Embryonic facial prominence (tissue), 1 donor: ENCODE measurements at regions not wholly inside any gene's neighbourhood (a gene's known extent, or its start where the extent isn't known, plus 50 kb on each side); places are given as distances from the start of the nearest gene placed in this dataset.

Experiments used
- DNase-seq: peaks from one replicate; pipeline ENCODE4 v3.0.0-alpha.2; 2016; ENCODE audit errors: extremely low spot score

GRCh38 chr13:109884462-109884861 is 98.1 kb upstream of the IRS2 start:
- DNase-seq, result no peak

GRCh38 chr13:109883181-109884180 is 97.1 kb upstream of the IRS2 start:
- no peak for DNase-seq

- DNase-seq, result no peak
These were observed 95.7 kb upstream of the IRS2 start for GRCh38 chr13:109881961-109882558.

GRCh38 chr13:109881347-109881725 is 95.0 kb upstream of the IRS2 start:
- no peak for DNase-seq

GRCh38 chr13:109880371-109881346 is 94.3 kb upstream of the IRS2 start:
- no peak for DNase-seq

- no peak for DNase-seq
These were observed 93.0 kb upstream of the IRS2 start for GRCh38 chr13:109879338-109879737.

- no peak for DNase-seq
These were observed 91.4 kb upstream of the IRS2 start for GRCh38 chr13:109877809-109878208.

GRCh38 chr13:109875746-109876145 is 89.4 kb upstream of the IRS2 start:
- no peak for DNase-seq

GRCh38 chr13:109874484-109875454 is 88.4 kb upstream of the IRS2 start:
- DNase-seq, result no peak

GRCh38 chr13:109873351-109874123 is 87.2 kb upstream of the IRS2 start:
- no peak for DNase-seq

- no peak for DNase-seq
These were observed 86.5 kb upstream of the IRS2 start for GRCh38 chr13:109872864-109873263.

GRCh38 chr13:109870696-109871370 is 84.5 kb upstream of the IRS2 start:
- DNase-seq, result no peak

GRCh38 chr13:109870274-109870673 is 83.9 kb upstream of the IRS2 start:
- DNase-seq, result no peak

- DNase-seq, result no peak
These were observed 83.2 kb upstream of the IRS2 start for GRCh38 chr13:109869312-109870237.

- DNase-seq, result no peak
These were observed 82.4 kb upstream of the IRS2 start for GRCh38 chr13:109868578-109869311.

- no peak for DNase-seq
These were observed 81.4 kb upstream of the IRS2 start for GRCh38 chr13:109867766-109868165.

GRCh38 chr13:109862627-109863026 is 76.2 kb upstream of the IRS2 start:
- no peak for DNase-seq

- no peak for DNase-seq
These were observed 73.5 kb upstream of the IRS2 start for GRCh38 chr13:109859898-109860297.
